HEK293 (cell line): ENCODE measurements at regions not wholly inside any gene's neighbourhood (a gene's known extent, or its start where the extent isn't known, plus 50 kb on each side); places are given as distances from the start of the nearest gene placed in this dataset.
A peak's percentile ranks its signal among the peaks of the same experiment; 100 is the strongest.

Experiments used
- GLI2 ChIP-seq: fragments of 450-650 bp; formaldehyde crosslinking; IDR thresholded peaks from 2 replicates; pipeline ENCODE4; 2017; ENCODE audit warnings: missing biosample characterization, missing genetic modification characterization, low read depth, borderline replicate concordance
- HIC1 ChIP-seq: fragments of 450-650 bp; formaldehyde crosslinking; IDR thresholded peaks from 2 replicates; pipeline ENCODE4 v1.5.1; 2016; ENCODE audit warnings: missing biosample characterization, missing genetic modification characterization
- INSM2 ChIP-seq: fragments of 450-650 bp; formaldehyde crosslinking; IDR thresholded peaks from 2 replicates; pipeline ENCODE4 v1.5.1; 2016; ENCODE audit warnings: missing biosample characterization, missing genetic modification characterization
- KLF10 ChIP-seq: fragments of 450-650 bp; IDR thresholded peaks from 2 replicates; pipeline ENCODE4 v1.5.1; 2018; ENCODE audit warnings: missing biosample characterization, mild to moderate bottlenecking, missing genetic modification characterization
- KLF7 ChIP-seq: fragments of 450-650 bp; formaldehyde crosslinking; IDR thresholded peaks from 2 replicates; pipeline ENCODE4 v1.5.1; 2016; ENCODE audit warnings: missing biosample characterization, missing genetic modification characterization, borderline replicate concordance
- OVOL3 ChIP-seq: fragments of 450-650 bp; formaldehyde crosslinking; IDR thresholded peaks from 2 replicates; pipeline ENCODE4 v1.5.1; 2016; ENCODE audit warnings: missing biosample characterization, missing genetic modification characterization
- SALL2 ChIP-seq: fragments of 450-650 bp; formaldehyde crosslinking; IDR thresholded peaks from 2 replicates; pipeline ENCODE4 v1.5.0; 2017; ENCODE audit warnings: missing biosample characterization, mild to moderate bottlenecking, missing genetic modification characterization, borderline replicate concordance
- WT1 ChIP-seq: fragments of 450-650 bp; formaldehyde crosslinking; IDR thresholded peaks from 2 replicates; pipeline ENCODE4 v1.5.1; 2016; ENCODE audit warnings: missing biosample characterization, missing genetic modification characterization
- ZBTB17 ChIP-seq: fragments of 450-650 bp; formaldehyde crosslinking; IDR thresholded peaks from 2 replicates; pipeline ENCODE4 v1.5.1; 2016; ENCODE audit warnings: missing biosample characterization, missing genetic modification characterization
- ZBTB48 ChIP-seq: fragments of 450-650 bp; formaldehyde crosslinking; IDR thresholded peaks from 2 replicates; pipeline ENCODE4 v1.5.1; 2016; ENCODE audit warnings: missing biosample characterization, missing genetic modification characterization
- ZBTB49 ChIP-seq: fragments of 450-650 bp; formaldehyde crosslinking; IDR thresholded peaks from 2 replicates; pipeline ENCODE4 v1.5.1; 2016; ENCODE audit warnings: missing biosample characterization, missing genetic modification characterization, low read depth
- ZFHX2 ChIP-seq: fragments of 450-650 bp; formaldehyde crosslinking; conservative IDR thresholded peaks from 2 replicates; pipeline ENCODE4 v1.5.1; 2016; ENCODE audit warnings: missing biosample characterization, missing genetic modification characterization
- ZNF10 ChIP-seq: fragments of 450-650 bp; formaldehyde crosslinking; IDR thresholded peaks from 2 replicates; pipeline ENCODE4 v1.5.1; 2017; ENCODE audit warnings: missing biosample characterization, missing genetic modification characterization
- ZNF138 ChIP-seq: fragments of 450-650 bp; formaldehyde crosslinking; IDR thresholded peaks from 2 replicates; pipeline ENCODE4 v1.5.1; 2016; ENCODE audit warnings: missing biosample characterization, missing genetic modification characterization, borderline replicate concordance
- ZNF157 ChIP-seq: fragments of 450-650 bp; formaldehyde crosslinking; IDR thresholded peaks from 2 replicates; pipeline ENCODE4 v1.5.1; 2016; ENCODE audit warnings: missing biosample characterization, missing genetic modification characterization
- ZNF23 ChIP-seq: fragments of 450-650 bp; formaldehyde crosslinking; IDR thresholded peaks from 2 replicates; pipeline ENCODE4 v1.5.1; 2016; ENCODE audit warnings: missing biosample characterization, missing genetic modification characterization, borderline replicate concordance
- ZNF239 ChIP-seq: fragments of 450-650 bp; formaldehyde crosslinking; IDR thresholded peaks from 2 replicates; pipeline ENCODE4 v1.5.1; 2016; ENCODE audit warnings: missing biosample characterization, missing genetic modification characterization
- ZNF248 ChIP-seq: fragments of 450-650 bp; formaldehyde crosslinking; IDR thresholded peaks from 2 replicates; pipeline ENCODE4 v1.5.1; 2017; ENCODE audit warnings: missing biosample characterization, missing genetic modification characterization
- ZNF302 ChIP-seq: fragments of 450-650 bp; formaldehyde crosslinking; IDR thresholded peaks from 2 replicates; pipeline ENCODE4 v1.5.1; 2016; ENCODE audit warnings: missing biosample characterization, missing genetic modification characterization, low read depth
- ZNF311 ChIP-seq: fragments of 450-650 bp; formaldehyde crosslinking; IDR thresholded peaks from 2 replicates; pipeline ENCODE4 v1.5.1; 2017; ENCODE audit warnings: missing biosample characterization, missing genetic modification characterization, borderline replicate concordance
- ZNF488 ChIP-seq: fragments of 450-650 bp; formaldehyde crosslinking; IDR thresholded peaks from 2 replicates; pipeline ENCODE4 v1.5.1; 2016; ENCODE audit warnings: missing biosample characterization, missing genetic modification characterization
- ZNF529 ChIP-seq: fragments of 450-650 bp; formaldehyde crosslinking; IDR thresholded peaks from 2 replicates; pipeline ENCODE4 v1.5.1; 2017; ENCODE audit warnings: missing genetic modification characterization, missing biosample characterization; ENCODE audit not compliant: insufficient replicate concordance
- ZNF548 ChIP-seq: fragments of 450-650 bp; formaldehyde crosslinking; IDR thresholded peaks from 2 replicates; pipeline ENCODE4 v1.5.1; 2016; ENCODE audit warnings: missing biosample characterization, missing genetic modification characterization
- ZNF549 ChIP-seq: fragments of 450-650 bp; IDR thresholded peaks from 2 replicates; pipeline ENCODE4 v1.5.1; 2018; ENCODE audit warnings: missing biosample characterization, missing genetic modification characterization, mild to moderate bottlenecking, inconsistent platforms, moderate library complexity
- ZNF658 ChIP-seq: fragments of 450-650 bp; formaldehyde crosslinking; IDR thresholded peaks from 2 replicates; pipeline ENCODE4; 2016; ENCODE audit warnings: missing biosample characterization, missing genetic modification characterization
- ZNF707 ChIP-seq: fragments of 450-650 bp; formaldehyde crosslinking; IDR thresholded peaks from 2 replicates; pipeline ENCODE4 v1.5.1; 2016; ENCODE audit warnings: missing biosample characterization, missing genetic modification characterization
- ZNF837 ChIP-seq: fragments of 450-650 bp; formaldehyde crosslinking; IDR thresholded peaks from 2 replicates; pipeline ENCODE4 v1.5.1; 2016; ENCODE audit warnings: missing biosample characterization, missing genetic modification characterization
- ZNF843 ChIP-seq: fragments of 450-650 bp; formaldehyde crosslinking; IDR thresholded peaks from 2 replicates; pipeline ENCODE4 v1.5.1; 2016; ENCODE audit warnings: missing biosample characterization, missing genetic modification characterization
- ZSCAN30 ChIP-seq: fragments of 450-650 bp; IDR thresholded peaks from 2 replicates; pipeline ENCODE4 v1.5.1; 2018; ENCODE audit warnings: missing biosample characterization, mild to moderate bottlenecking, missing genetic modification characterization, moderate library complexity
- ZXDB ChIP-seq: fragments of 450-650 bp; formaldehyde crosslinking; IDR thresholded peaks from 2 replicates; pipeline ENCODE4 v1.5.1; 2016; ENCODE audit warnings: missing biosample characterization, missing genetic modification characterization
- TF ChIP-seq, protein P1 (sequence below): fragments of 450-650 bp; formaldehyde crosslinking; IDR thresholded peaks from 2 replicates; pipeline ENCODE4 v1.5.1; 2017; ENCODE audit warnings: missing biosample characterization, mild to moderate bottlenecking, missing genetic modification characterization, moderate library complexity
- TF ChIP-seq, protein P2 (sequence below): fragments of 450-650 bp; formaldehyde crosslinking; IDR thresholded peaks from 2 replicates; pipeline ENCODE4; 2016; ENCODE audit warnings: missing biosample characterization, missing genetic modification characterization

GRCh38 chr13:80251403-80251802, 89.5 kb downstream of the SPRY2 start (continued):
- TF ChIP-seq ZSCAN30 (tag by site-specific recombination): peak; percentile 37; the same call in 1 of the 2 replicates
- TF ChIP-seq ZBTB17 (tag by site-specific recombination): peak; percentile 58; the same call in 1 of the 2 replicates
- no peak for TF ChIP-seq OVOL3 (tag by site-specific recombination)
- TF ChIP-seq SALL2 (tag by site-specific recombination): no peak
- no peak for TF ChIP-seq ZNF248
- no peak for TF ChIP-seq GLI2
- TF ChIP-seq ZNF658 (tag by site-specific recombination): no peak
- TF ChIP-seq INSM2 (tag by site-specific recombination): no peak
- TF ChIP-seq ZNF548 (tag by site-specific recombination): no peak
- no peak for TF ChIP-seq ZNF311 (tag by site-specific recombination)
- no peak for TF ChIP-seq ZNF302 (tag by site-specific recombination)
- TF ChIP-seq HIC1: peak; percentile 13; the same call in 1 of the 2 replicates
- no peak for TF ChIP-seq ZBTB48 (tag by site-specific recombination)
- TF ChIP-seq ZNF23 (tag by site-specific recombination): no peak
- TF ChIP-seq ZNF707 (tag by site-specific recombination): no peak
- TF ChIP-seq ZNF239 (tag by site-specific recombination): no peak
- peak; percentile 40; the same call in 1 of the 2 replicates for TF ChIP-seq KLF10 (tag by site-specific recombination)
- no peak for TF ChIP-seq ZNF843 (tag by site-specific recombination)
- peak; percentile 62; the same call in 1 of the 2 replicates for TF ChIP-seq ZNF549
- TF ChIP-seq ZBTB49 (tag by site-specific recombination): no peak
- TF ChIP-seq ZNF529 (tag by site-specific recombination): no peak
- peak; percentile 39; the same call in 1 of the 2 replicates for TF ChIP-seq ZXDB (tag by site-specific recombination)
- TF ChIP-seq WT1 (tag by site-specific recombination): no peak
- TF ChIP-seq ZNF10 (tag by site-specific recombination): peak; percentile 99
- TF ChIP-seq, protein P1, sequence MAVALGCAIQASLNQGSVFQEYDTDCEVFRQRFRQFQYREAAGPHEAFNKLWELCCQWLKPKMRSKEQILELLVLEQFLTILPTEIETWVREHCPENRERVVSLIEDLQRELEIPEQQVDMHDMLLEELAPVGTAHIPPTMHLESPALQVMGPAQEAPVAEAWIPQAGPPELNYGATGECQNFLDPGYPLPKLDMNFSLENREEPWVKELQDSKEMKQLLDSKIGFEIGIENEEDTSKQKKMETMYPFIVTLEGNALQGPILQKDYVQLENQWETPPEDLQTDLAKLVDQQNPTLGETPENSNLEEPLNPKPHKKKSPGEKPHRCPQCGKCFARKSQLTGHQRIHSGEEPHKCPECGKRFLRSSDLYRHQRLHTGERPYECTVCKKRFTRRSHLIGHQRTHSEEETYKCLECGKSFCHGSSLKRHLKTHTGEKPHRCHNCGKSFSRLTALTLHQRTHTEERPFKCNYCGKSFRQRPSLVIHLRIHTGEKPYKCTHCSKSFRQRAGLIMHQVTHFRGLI (tag by site-specific recombination): no peak
- TF ChIP-seq ZNF837 (tag by site-specific recombination): no peak
- TF ChIP-seq ZNF488 (tag by site-specific recombination): no peak
- TF ChIP-seq ZFHX2: no peak
- TF ChIP-seq KLF7 (tag by site-specific recombination): no peak
- no peak for TF ChIP-seq ZNF157 (tag by site-specific recombination)
- no peak for TF ChIP-seq ZNF138
- TF ChIP-seq, protein P2, sequence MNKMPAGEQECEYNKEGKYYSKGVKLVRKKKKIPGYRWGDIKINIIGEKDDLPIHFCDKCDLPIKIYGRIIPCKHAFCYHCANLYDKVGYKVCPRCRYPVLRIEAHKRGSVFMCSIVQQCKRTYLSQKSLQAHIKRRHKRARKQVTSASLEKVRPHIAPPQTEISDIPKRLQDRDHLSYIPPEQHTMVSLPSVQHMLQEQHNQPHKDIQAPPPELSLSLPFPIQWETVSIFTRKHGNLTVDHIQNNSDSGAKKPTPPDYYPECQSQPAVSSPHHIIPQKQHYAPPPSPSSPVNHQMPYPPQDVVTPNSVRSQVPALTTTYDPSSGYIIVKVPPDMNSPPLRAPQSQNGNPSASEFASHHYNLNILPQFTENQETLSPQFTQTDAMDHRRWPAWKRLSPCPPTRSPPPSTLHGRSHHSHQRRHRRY (tag by site-specific recombination): no peak
